ENCODE measurements at regions not wholly inside any gene's neighbourhood (a gene's known extent, or its start where the extent isn't known, plus 50 kb on each side); places are given as distances from the start of the nearest gene placed in this dataset.

DNA sequence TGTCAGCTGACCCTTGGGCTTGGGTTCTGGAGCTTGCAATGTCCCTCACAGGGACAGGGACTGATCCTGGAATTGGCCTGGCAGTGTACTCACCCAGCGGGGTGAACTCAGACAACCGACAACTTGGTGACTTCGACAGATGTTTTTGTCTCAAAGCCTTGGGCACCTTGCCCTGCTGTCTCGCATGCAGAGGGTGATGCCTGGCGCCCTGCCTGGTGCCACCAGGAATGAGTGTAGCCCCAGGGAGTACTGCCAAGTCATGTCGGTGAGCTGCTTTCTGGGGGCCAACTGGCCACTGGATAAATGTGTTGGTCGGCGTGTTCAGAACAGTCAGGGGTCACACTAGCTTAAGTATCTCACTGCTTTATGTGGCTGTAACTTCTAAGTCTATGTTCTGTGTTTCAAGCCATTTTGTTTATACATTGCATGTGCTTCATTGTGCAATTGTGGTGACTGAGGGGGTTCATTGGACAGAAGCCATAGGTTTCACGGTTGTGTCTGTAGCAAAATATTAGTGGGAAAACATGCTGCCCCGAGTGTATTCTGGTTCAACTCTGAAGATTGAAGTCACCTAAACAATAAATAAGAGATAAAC, 96.3 kb upstream of the TNFSF11 start:
- SMC1A ChIA-PET (ENCODE audit: uncharacterized antibody, unreplicated experiment): interaction anchor here (0.6 to 4.3 kb wide), 32 partner anchors 12 to 292 kb away, joined by 3 to 83 read pairs (median 5); partner anchors contain the start of gene AKAP11
- no peaks in the 10 kb centered on the region for H4K20me1 ChIP-seq (ENCODE audit: control insufficient read depth, insufficient read depth)
- ATAC-seq (no peak), DNase-seq (ENCODE audit: low read depth, low spot score) (no peak), FAIRE-seq (no peak)
- H3K4me1 ChIP-seq (ENCODE audit: control insufficient read depth, insufficient read depth, low read length): 0 out of 2 replicates have a peak, but pooled peaks cover 3% of the 10 kb centered on the region
- no peaks in the 10 kb centered on the region; the same call in 1 of the 3 replicates for H3K9me3 ChIP-seq (replicated peaks; ENCODE audit: control insufficient read depth, insufficient read depth, low read length)
- H3K36me3 ChIP-seq (ENCODE audit: control insufficient read depth in 2 of 2, insufficient read depth in 2 of 2, low read length in 1 of 2): no peaks in the 10 kb centered on the region
- intact Hi-C loops (cut with micrococcal nuclease; ENCODE audit: unreplicated experiment) (loop anchor here (1.0 to 5.0 kb wide), 3 partner anchors 70 to 143 kb away; no protein-coding TSS in a partner anchor), in situ Hi-C loops (cut with MboI) (no loop called here)
- no peak overlapping the region for H3K4me3 ChIP-seq
- no peak overlapping the region for H3K9ac ChIP-seq (ENCODE audit: control insufficient read depth, insufficient read depth, low read length)
- no peaks in the 10 kb centered on the region for H3K27me3 ChIP-seq (replicated peaks in 1 of 2; ENCODE audit: control insufficient read depth in 2 of 2, insufficient read depth in 2 of 2, low read length in 1 of 2)
- H3K79me2 ChIP-seq (ENCODE audit: control insufficient read depth, insufficient read depth, low read length): no peaks in the 10 kb centered on the region
- CTCF ChIA-PET: interaction anchor here (0.8 to 4.3 kb wide), 34 partner anchors 12 to 258 kb away, joined by 3 to 67 read pairs (median 6); no protein-coding TSS in a partner anchor
- H3K27ac ChIP-seq (ENCODE audit: control insufficient read depth, insufficient read depth): no peak overlapping the region
- BruUV-seq (replicated peaks): no TSS peak
- POLR2A ChIA-PET: interaction anchor here (0.5 to 1.2 kb wide), 4 partner anchors 68 to 144 kb away, joined by 3 to 7 read pairs (median 3); no protein-coding TSS in a partner anchor
- 99% methylated on average over 10 of the region's 10 CpGs for WGBS (ENCODE audit: insufficient coverage, insufficient replicate concordance, low lambda C conversion rate, missing lambda C conversion rate)
- no peak overlapping the region for H2AFZ ChIP-seq (ENCODE audit: control insufficient read depth, low read depth, low read length)
- H3K4me2 ChIP-seq (ENCODE audit: control insufficient read depth, insufficient read depth): no peak overlapping the region
- RAD21 ChIA-PET (ENCODE audit: unreplicated experiment): interaction anchor here (0.9 to 3.0 kb wide), 22 partner anchors 12 to 205 kb away, joined by 3 to 85 read pairs (median 6); no protein-coding TSS in a partner anchor
- TF ChIP-seq RAD51 (IDR thresholded peaks at IDR 0.05) (no peak), NR2F1 (conservative IDR thresholded peaks at IDR 0.05) (no peak), SMARCA5 (IDR thresholded peaks at IDR 0.05) (no peak), MXI1 (IDR thresholded peaks at IDR 0.05; ENCODE audit: low read depth, low read length) (no peak), E2F8 (IDR thresholded peaks at IDR 0.05; ENCODE audit: low read depth, partially characterized antibody) (no peak), ZNF274 (IDR thresholded peaks at IDR 0.05; ENCODE audit: insufficient read depth, insufficient read length) (no peak), NFYB (IDR thresholded peaks at IDR 0.05; ENCODE audit: insufficient read depth, low read depth, low read length) (no peak), RFX5 (IDR thresholded peaks at IDR 0.05; ENCODE audit: low read depth, low read length) (no peak), SIX5 (IDR thresholded peaks at IDR 0.05; ENCODE audit: low read depth, low read length, severe bottlenecking) (no peak), FOXM1 (IDR thresholded peaks at IDR 0.05; ENCODE audit: low read depth, low read length) (no peak), MTA2 (IDR thresholded peaks at IDR 0.05; ENCODE audit: low read depth) (no peak), EZH2 (IDR thresholded peaks at IDR 0.05; ENCODE audit: borderline replicate concordance, control insufficient read depth, low read depth, low read length) (no peak), BACH1 (IDR thresholded peaks at IDR 0.05; ENCODE audit: borderline replicate concordance) (no peak), SUZ12 (IDR thresholded peaks at IDR 0.05; ENCODE audit: unreplicated experiment) (no peak)
- TF ChIP-seq, protein P1, sequence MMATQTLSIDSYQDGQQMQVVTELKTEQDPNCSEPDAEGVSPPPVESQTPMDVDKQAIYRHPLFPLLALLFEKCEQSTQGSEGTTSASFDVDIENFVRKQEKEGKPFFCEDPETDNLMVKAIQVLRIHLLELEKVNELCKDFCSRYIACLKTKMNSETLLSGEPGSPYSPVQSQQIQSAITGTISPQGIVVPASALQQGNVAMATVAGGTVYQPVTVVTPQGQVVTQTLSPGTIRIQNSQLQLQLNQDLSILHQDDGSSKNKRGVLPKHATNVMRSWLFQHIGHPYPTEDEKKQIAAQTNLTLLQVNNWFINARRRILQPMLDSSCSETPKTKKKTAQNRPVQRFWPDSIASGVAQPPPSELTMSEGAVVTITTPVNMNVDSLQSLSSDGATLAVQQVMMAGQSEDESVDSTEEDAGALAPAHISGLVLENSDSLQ (IDR thresholded peaks at IDR 0.05): no peak
- TF ChIP-seq, protein P2, sequence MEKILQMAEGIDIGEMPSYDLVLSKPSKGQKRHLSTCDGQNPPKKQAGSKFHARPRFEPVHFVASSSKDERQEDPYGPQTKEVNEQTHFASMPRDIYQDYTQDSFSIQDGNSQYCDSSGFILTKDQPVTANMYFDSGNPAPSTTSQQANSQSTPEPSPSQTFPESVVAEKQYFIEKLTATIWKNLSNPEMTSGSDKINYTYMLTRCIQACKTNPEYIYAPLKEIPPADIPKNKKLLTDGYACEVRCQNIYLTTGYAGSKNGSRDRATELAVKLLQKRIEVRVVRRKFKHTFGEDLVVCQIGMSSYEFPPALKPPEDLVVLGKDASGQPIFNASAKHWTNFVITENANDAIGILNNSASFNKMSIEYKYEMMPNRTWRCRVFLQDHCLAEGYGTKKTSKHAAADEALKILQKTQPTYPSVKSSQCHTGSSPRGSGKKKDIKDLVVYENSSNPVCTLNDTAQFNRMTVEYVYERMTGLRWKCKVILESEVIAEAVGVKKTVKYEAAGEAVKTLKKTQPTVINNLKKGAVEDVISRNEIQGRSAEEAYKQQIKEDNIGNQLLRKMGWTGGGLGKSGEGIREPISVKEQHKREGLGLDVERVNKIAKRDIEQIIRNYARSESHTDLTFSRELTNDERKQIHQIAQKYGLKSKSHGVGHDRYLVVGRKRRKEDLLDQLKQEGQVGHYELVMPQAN (conservative IDR thresholded peaks at IDR 0.05): no peak
- TF ChIP-seq, protein P3, sequence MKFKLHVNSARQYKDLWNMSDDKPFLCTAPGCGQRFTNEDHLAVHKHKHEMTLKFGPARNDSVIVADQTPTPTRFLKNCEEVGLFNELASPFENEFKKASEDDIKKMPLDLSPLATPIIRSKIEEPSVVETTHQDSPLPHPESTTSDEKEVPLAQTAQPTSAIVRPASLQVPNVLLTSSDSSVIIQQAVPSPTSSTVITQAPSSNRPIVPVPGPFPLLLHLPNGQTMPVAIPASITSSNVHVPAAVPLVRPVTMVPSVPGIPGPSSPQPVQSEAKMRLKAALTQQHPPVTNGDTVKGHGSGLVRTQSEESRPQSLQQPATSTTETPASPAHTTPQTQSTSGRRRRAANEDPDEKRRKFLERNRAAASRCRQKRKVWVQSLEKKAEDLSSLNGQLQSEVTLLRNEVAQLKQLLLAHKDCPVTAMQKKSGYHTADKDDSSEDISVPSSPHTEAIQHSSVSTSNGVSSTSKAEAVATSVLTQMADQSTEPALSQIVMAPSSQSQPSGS (IDR thresholded peaks at IDR 0.05; ENCODE audit: low read length): no peak
